Loucy (cell line): ENCODE measurements at regions not wholly inside any gene's neighbourhood (a gene's known extent, or its start where the extent isn't known, plus 50 kb on each side); places are given as distances from the start of the nearest gene placed in this dataset.

Experiments used
- H2AFZ ChIP-seq: fragments of 200-600 bp; sonication (generic); 2 replicates; pipeline ENCODE4 v1.6.0; 2016; ENCODE audit warnings: antibody characterized with exemption, mild to moderate bottlenecking, low read length, moderate library complexity
- H3F3A ChIP-seq: fragments of 200-600 bp; 2 replicates; pipeline ENCODE4 v1.6.0; 2016; ENCODE audit warnings: antibody characterized with exemption, low read depth, mild to moderate bottlenecking
- H3K27me3 ChIP-seq: fragments of 200-600 bp; sonication (generic); 2 replicates; pipeline ENCODE4 v1.6.1; 2014; ENCODE audit warnings: low read length, mild to moderate bottlenecking; ENCODE audit not compliant: insufficient read depth, poor library complexity, severe bottlenecking
- H3K36me3 ChIP-seq: fragments of 200-600 bp; sonication (generic); 2 replicates; pipeline ENCODE4 v1.6.1; 2016; ENCODE audit warnings: low read length; ENCODE audit not compliant: insufficient read depth
- H3K4me1 ChIP-seq: fragments of 200-600 bp; sonication (generic); 2 replicates; pipeline ENCODE4 v1.5.1; 2014; ENCODE audit warnings: low read length, mild to moderate bottlenecking; ENCODE audit not compliant: insufficient read depth, poor library complexity, severe bottlenecking
- H3K4me2 ChIP-seq: fragments of 200-600 bp; sonication (generic); 2 replicates; pipeline ENCODE4 v1.6.0; 2014; ENCODE audit warnings: antibody characterized with exemption, low read length, low read depth, mild to moderate bottlenecking; ENCODE audit not compliant: poor library complexity, severe bottlenecking
- H3K4me3 ChIP-seq: fragments of 200-600 bp; sonication (generic); 2 replicates; pipeline ENCODE4 v1.5.1; 2014; ENCODE audit warnings: low read length, mild to moderate bottlenecking, mixed read lengths; ENCODE audit not compliant: poor library complexity, severe bottlenecking
- H3K79me2 ChIP-seq: fragments of 200-600 bp; sonication (generic); 2 replicates; pipeline ENCODE4 v1.6.1; 2014; ENCODE audit warnings: low read length; ENCODE audit not compliant: insufficient read depth
- H3K9ac ChIP-seq: fragments of 200-600 bp; sonication (generic); 2 replicates; pipeline ENCODE4 v1.6.0; 2014; ENCODE audit warnings: mild to moderate bottlenecking, low read depth, low read length, moderate library complexity; ENCODE audit not compliant: poor library complexity, severe bottlenecking
- H3K9me2 ChIP-seq: fragments of 200-600 bp; sonication (generic); replicated peaks from 2 replicates; pipeline ENCODE4 v1.6.1; 2016; ENCODE audit warnings: low read depth, low read length, mixed read lengths
- H3K9me3 ChIP-seq: fragments of 200-600 bp; sonication (generic); 2 replicates; pipeline ENCODE4 v1.6.1; 2014; ENCODE audit warnings: mild to moderate bottlenecking, antibody characterized with exemption, low read length, low read depth; ENCODE audit not compliant: insufficient read depth
- H4K20me1 ChIP-seq: fragments of 200-600 bp; sonication (generic); 2 replicates; pipeline ENCODE4 v1.6.0; 2014; ENCODE audit warnings: antibody characterized with exemption, low read length, mild to moderate bottlenecking; ENCODE audit not compliant: insufficient read depth, poor library complexity, severe bottlenecking
- CTCF ChIP-seq: fragments of 200-600 bp; sonication (generic); conservative IDR thresholded peaks from 2 replicates; pipeline ENCODE4 v1.5.1; 2014; ENCODE audit warnings: mild to moderate bottlenecking, antibody characterized with exemption, low read length
- EZH2phosphoT487 ChIP-seq: fragments of 200-600 bp; IDR thresholded peaks from 2 replicates; pipeline ENCODE4 v1.6.1; 2018; ENCODE audit warnings: antibody characterized with exemption, mild to moderate bottlenecking, moderate library complexity, borderline replicate concordance

GRCh38 chr4:27514711-27515110 lies 654.1 kb downstream of the STIM2 start:
- no peaks in the 10 kb centered on the region for H3F3A ChIP-seq
- H3K79me2 ChIP-seq, result no peaks in the 10 kb centered on the region
- no peaks in the 10 kb centered on the region for H3K9me2 ChIP-seq
- no peak overlapping the region for H3K4me3 ChIP-seq
- H3K4me2 ChIP-seq, result no peak overlapping the region
- H3K27me3 ChIP-seq, result no peaks in the 10 kb centered on the region
- H4K20me1 ChIP-seq, result no peaks in the 10 kb centered on the region
- no peaks in the 10 kb centered on the region for H3K4me1 ChIP-seq
- H3K9ac ChIP-seq, result no peak overlapping the region
- TF ChIP-seq EZH2phosphoT487 (no peak), CTCF (no peak)
- H2AFZ ChIP-seq, result no peak overlapping the region
- no peaks in the 10 kb centered on the region for H3K9me3 ChIP-seq
- H3K36me3 ChIP-seq, result no peaks in the 10 kb centered on the region

GRCh38 chr4:27515140-27515539 lies 654.5 kb downstream of the STIM2 start:
- Histone ChIP-seq H3K9ac (no peak overlapping the region), H4K20me1 (no peaks in the 10 kb centered on the region), H3F3A (no peaks in the 10 kb centered on the region), H3K36me3 (no peaks in the 10 kb centered on the region), H3K4me2 (no peak overlapping the region), H3K4me3 (no peak overlapping the region), H2AFZ (no peak overlapping the region), H3K9me2 (no peaks in the 10 kb centered on the region), H3K4me1 (no peaks in the 10 kb centered on the region), H3K79me2 (no peaks in the 10 kb centered on the region), H3K9me3 (no peaks in the 10 kb centered on the region), H3K27me3 (no peaks in the 10 kb centered on the region)
- TF ChIP-seq EZH2phosphoT487, result no peak
- TF ChIP-seq CTCF, result no peak

- Histone ChIP-seq H3K27me3 (no peaks in the 10 kb centered on the region), H3K4me2 (no peak overlapping the region), H3K9me3 (no peaks in the 10 kb centered on the region), H3F3A (no peaks in the 10 kb centered on the region), H3K36me3 (no peaks in the 10 kb centered on the region), H3K9ac (no peak overlapping the region), H3K4me1 (no peaks in the 10 kb centered on the region), H4K20me1 (no peaks in the 10 kb centered on the region), H3K4me3 (no peak overlapping the region), H2AFZ (no peak overlapping the region), H3K9me2 (no peaks in the 10 kb centered on the region), H3K79me2 (no peaks in the 10 kb centered on the region)
- TF ChIP-seq EZH2phosphoT487 (no peak), CTCF (no peak)
Observed at GRCh38 chr4:27518876-27519275, 658.2 kb downstream of the STIM2 start.
